Transverse colon (tissue), 3 donors: ENCODE measurements at regions not wholly inside any gene's neighbourhood (a gene's known extent, or its start where the extent isn't known, plus 50 kb on each side); places are given as distances from the start of the nearest gene placed in this dataset.

Experiments used
- EP300 ChIP-seq: sonication (generic); formaldehyde crosslinking; IDR thresholded peaks from one replicate; pipeline ENCODE4 v1.6.1; 2017; ENCODE audit warnings: antibody characterized with exemption, low read depth
- TF ChIP-seq, protein P1 (sequence below), 5 experiments: fragments of 200-600 bp in 3 of 5; fragments of 450-650 bp in 2 of 5; sonication (generic) in 3 of 5; IDR thresholded peaks; 1 replicate in 2 of 5; 2 replicates in 3 of 5; pipeline ENCODE4 v1.5.1; 2016 to 2017; ENCODE audit warnings: antibody characterized with exemption in 5 of 5, inconsistent platforms in 3 of 5, mild to moderate bottlenecking in 2 of 5, moderate library complexity in 1 of 5

DNA sequence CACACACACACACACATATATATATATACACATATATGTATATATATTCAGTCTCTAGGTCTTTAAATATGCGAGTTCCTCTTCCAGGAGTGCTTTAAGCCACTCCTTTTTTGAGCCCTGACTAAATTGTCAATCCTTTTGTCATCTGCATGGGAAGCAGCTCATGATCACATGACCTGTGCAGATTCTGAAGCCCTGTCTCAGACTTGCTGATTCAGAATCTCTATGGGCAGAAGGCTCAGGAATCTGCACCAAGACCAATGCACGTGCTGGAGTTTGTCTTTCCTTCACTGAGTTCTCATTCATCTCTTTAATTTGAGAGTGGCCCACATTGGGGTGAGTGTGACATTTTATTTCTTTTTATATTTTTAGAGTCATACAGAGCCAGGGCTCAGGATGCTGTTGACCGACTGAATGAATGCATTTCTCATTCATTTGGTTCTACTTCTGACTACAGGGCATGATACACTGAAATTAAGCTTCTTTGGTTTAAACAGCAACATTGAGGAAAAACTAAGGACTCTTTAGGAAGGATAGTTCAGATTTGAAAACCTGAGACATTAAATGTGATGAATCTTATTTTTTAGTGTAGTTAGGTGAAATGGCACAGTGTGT is 307.5 kb downstream of the EDEM1 start:
- TF ChIP-seq, protein P1, sequence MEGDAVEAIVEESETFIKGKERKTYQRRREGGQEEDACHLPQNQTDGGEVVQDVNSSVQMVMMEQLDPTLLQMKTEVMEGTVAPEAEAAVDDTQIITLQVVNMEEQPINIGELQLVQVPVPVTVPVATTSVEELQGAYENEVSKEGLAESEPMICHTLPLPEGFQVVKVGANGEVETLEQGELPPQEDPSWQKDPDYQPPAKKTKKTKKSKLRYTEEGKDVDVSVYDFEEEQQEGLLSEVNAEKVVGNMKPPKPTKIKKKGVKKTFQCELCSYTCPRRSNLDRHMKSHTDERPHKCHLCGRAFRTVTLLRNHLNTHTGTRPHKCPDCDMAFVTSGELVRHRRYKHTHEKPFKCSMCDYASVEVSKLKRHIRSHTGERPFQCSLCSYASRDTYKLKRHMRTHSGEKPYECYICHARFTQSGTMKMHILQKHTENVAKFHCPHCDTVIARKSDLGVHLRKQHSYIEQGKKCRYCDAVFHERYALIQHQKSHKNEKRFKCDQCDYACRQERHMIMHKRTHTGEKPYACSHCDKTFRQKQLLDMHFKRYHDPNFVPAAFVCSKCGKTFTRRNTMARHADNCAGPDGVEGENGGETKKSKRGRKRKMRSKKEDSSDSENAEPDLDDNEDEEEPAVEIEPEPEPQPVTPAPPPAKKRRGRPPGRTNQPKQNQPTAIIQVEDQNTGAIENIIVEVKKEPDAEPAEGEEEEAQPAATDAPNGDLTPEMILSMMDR (IDR thresholded peaks at IDR 0.05): no peak
- no peak for TF ChIP-seq EP300
